HCT116 (cell line): ENCODE measurements at regions not wholly inside any gene's neighbourhood (a gene's known extent, or its start where the extent isn't known, plus 50 kb on each side); places are given as distances from the start of the nearest gene placed in this dataset.

Experiments used
- ATAC-seq: fragments of 200-7000 bp; cut with Tn5 transposase; 2 replicates; pipeline ENCODE4 v1.9.1; 2020; ENCODE audit warnings: mild to moderate bottlenecking, moderate library complexity
- BruUV-seq: library from RNA; stranded (reverse); fragments of 400-500 nt; replicated peaks from 2 replicates; lab custom pipeline; 2021; lab: Mats Ljungman, UMichigan
- CTCF ChIA-PET: fragments of 300-600 bp; sonication (Branson Sonifier 250); formaldehyde crosslinking; loops from one replicate; lab custom pipeline; 2021; ENCODE audit warnings: antibody characterized with exemption; lab: Charles Lee
- POLR2A ChIA-PET: fragments of 300-600, 350-600 bp; sonication (Branson Sonifier 250); formaldehyde crosslinking; loops from one replicate; lab custom pipeline; 2021; ENCODE audit warnings: antibody characterized with exemption; lab: Charles Lee
- RAD21 ChIA-PET, 2 experiments: fragments of 300-600 bp; sonication (Branson Sonifier 250); formaldehyde crosslinking; loops; one replicate each; lab custom pipeline; 2023; ENCODE audit warnings: low total read pairs in 2 of 2; ENCODE audit not compliant: uncharacterized antibody in 2 of 2, unreplicated experiment in 2 of 2, low non-redundant PET in 1 of 2; lab: Charles Lee
- DNase-seq: peaks from one replicate; pipeline ENCODE4 v3.0.0-alpha.2; 2010; ENCODE audit warnings: low read depth, low spot score
- H2AFZ ChIP-seq: fragments of 200-600 bp; shearing (Covaris generic), sonication (generic); 2 replicates; pipeline ENCODE4 v1.6.1; 2017; ENCODE audit warnings: low read depth, mixed run types, mixed read lengths, antibody characterized with exemption, low read length; ENCODE audit not compliant: poor library complexity, severe bottlenecking
- H3K27ac ChIP-seq: 2 replicates; pipeline ENCODE4 v1.5.1; 2012; ENCODE audit warnings: low read depth, low read length
- H3K27me3 ChIP-seq: fragments of 200-600 bp; sonication (generic); 2 replicates; pipeline ENCODE4 v1.6.1; 2016; ENCODE audit warnings: mixed run types, low read length, mixed read lengths; ENCODE audit not compliant: insufficient read depth
- H3K36me3 ChIP-seq, 2 experiments: fragments of 200-500 bp in 1 of 2; fragments of 200-600 bp in 1 of 2; sonication (Bioruptor generic) in 1 of 2; sonication (generic) in 1 of 2; 2 replicates each; pipeline versions ENCODE4 v1.5.1 to v1.6.1; 2014 to 2016; ENCODE audit warnings: low read length in 2 of 2, inconsistent platforms in 1 of 2, mixed read lengths in 1 of 2, mixed run types in 1 of 2; ENCODE audit not compliant: insufficient read depth in 2 of 2, control insufficient read depth in 1 of 2
- H3K4me1 ChIP-seq, 2 experiments: fragments of 200-600 bp in 1 of 2; sonication (generic) in 1 of 2; 2 replicates each; pipeline versions ENCODE4 v1.5.1 to v1.6.1; 2012 to 2017; ENCODE audit warnings: low read length in 2 of 2, inconsistent platforms in 1 of 2, mild to moderate bottlenecking in 1 of 2, mixed read lengths in 1 of 2, mixed run types in 1 of 2, moderate library complexity in 1 of 2; ENCODE audit not compliant: insufficient read depth in 2 of 2, control insufficient read depth in 1 of 2
- H3K4me2 ChIP-seq: fragments of 200-600 bp; sonication (generic); 2 replicates; pipeline ENCODE4 v1.6.1; 2017; ENCODE audit warnings: mixed run types, low read length, mixed read lengths
- H3K4me3 ChIP-seq, 2 experiments: fragments of 200-600 bp in 1 of 2; sonication (generic) in 1 of 2; replicated peaks in 1 of 2; 2 replicates each; pipeline ENCODE4 v1.5.1; 2011 to 2016; ENCODE audit warnings: low read length in 2 of 2, control low read depth in 1 of 2, low read depth in 1 of 2, mild to moderate bottlenecking in 1 of 2, mixed read lengths in 1 of 2, mixed run types in 1 of 2
- H3K79me2 ChIP-seq: fragments of 200-600 bp; sonication (generic); 2 replicates; pipeline ENCODE4 v1.6.1; 2017; ENCODE audit warnings: mild to moderate bottlenecking, mixed run types, low read length, moderate library complexity, mixed read lengths; ENCODE audit not compliant: insufficient read depth
- H3K9ac ChIP-seq: fragments of 200-600 bp; sonication (generic); 2 replicates; pipeline ENCODE4 v1.6.1; 2016; ENCODE audit warnings: low read length, mixed read lengths
- H3K9me2 ChIP-seq: fragments of 200-600 bp; sonication (generic), shearing (Covaris generic); 2 replicates; pipeline ENCODE4 v1.6.1; 2017; ENCODE audit warnings: mixed run types, mild to moderate bottlenecking, moderate library complexity; ENCODE audit not compliant: insufficient read depth
- H3K9me3 ChIP-seq, 2 experiments: fragments of 200-500 bp in 1 of 2; fragments of 200-600 bp in 1 of 2; sonication (Bioruptor generic) in 1 of 2; sonication (generic) in 1 of 2; 2 replicates each; pipeline ENCODE4 v1.6.1; 2014 to 2017; ENCODE audit warnings: low read length in 2 of 2, mixed read lengths in 2 of 2, inconsistent platforms in 1 of 2, low read depth in 1 of 2, mild to moderate bottlenecking in 1 of 2, mixed run types in 1 of 2, moderate library complexity in 1 of 2; ENCODE audit not compliant: control insufficient read depth in 1 of 2, insufficient read depth in 1 of 2
- H4K20me1 ChIP-seq: fragments of 200-600 bp; sonication (generic), shearing (Covaris generic); 2 replicates; pipeline ENCODE4 v1.6.1; 2017; ENCODE audit warnings: mixed run types, mild to moderate bottlenecking, moderate library complexity; ENCODE audit not compliant: insufficient read depth
- ATF3 ChIP-seq: IDR thresholded peaks from 2 replicates; pipeline ENCODE4 v1.6.1; 2012
- CBX3 ChIP-seq: IDR thresholded peaks from 2 replicates; pipeline ENCODE4 v1.6.1; 2012; ENCODE audit warnings: low read depth
- JUND ChIP-seq: IDR thresholded peaks from 2 replicates; pipeline ENCODE4 v1.6.1; 2012
- RAD21 ChIP-seq: IDR thresholded peaks from 2 replicates; pipeline ENCODE4 v1.6.1; 2012; ENCODE audit warnings: low read depth, mild to moderate bottlenecking
- REST ChIP-seq: IDR thresholded peaks from 2 replicates; pipeline ENCODE4 v1.6.1; 2012; ENCODE audit warnings: low read depth
- ZFX ChIP-seq: fragments of 450-650 bp; IDR thresholded peaks from 2 replicates; pipeline ENCODE4 v1.6.1; 2017
- intact Hi-C: fragments of 100-400 bp; cut with micrococcal nuclease; formaldehyde crosslinking; loops from 2 replicates; pipeline ENCODE4 v1.10.0; 2022
- TF ChIP-seq, protein P1 (sequence below), 3 experiments: fragments of 200-600 bp in 1 of 3; sonication (generic) in 1 of 3; IDR thresholded peaks in 2 of 3; conservative IDR thresholded peaks in 1 of 3; 2 replicates each; pipeline ENCODE4 v1.5.1; 2012 to 2017; ENCODE audit warnings: low read depth in 2 of 3, low read length in 2 of 3, antibody characterized with exemption in 1 of 3, borderline replicate concordance in 1 of 3, control low read depth in 1 of 3, mild to moderate bottlenecking in 1 of 3, mixed read lengths in 1 of 3, mixed run types in 1 of 3, moderate library complexity in 1 of 3; ENCODE audit not compliant: insufficient read depth in 1 of 3

GRCh38 chr2:217440000-217440399 lies 562.8 kb downstream of the TNS1 start:
- H4K20me1 ChIP-seq: no peaks in the 10 kb centered on the region; the same call in 1 of the 2 replicates
- ChIA-PET POLR2A (no interaction called here), RAD21 (no interaction called here), CTCF (no interaction called here)
- no peak overlapping the region for H2AFZ ChIP-seq
- no peak overlapping the region for H3K4me3 ChIP-seq
- H3K27me3 ChIP-seq: no peaks in the 10 kb centered on the region; the same call in 1 of the 2 replicates
- TF ChIP-seq REST (no peak), RAD21 (no peak), CBX3 (no peak), JUND (no peak), ATF3 (no peak), ZFX (no peak)
- TF ChIP-seq, protein P1, sequence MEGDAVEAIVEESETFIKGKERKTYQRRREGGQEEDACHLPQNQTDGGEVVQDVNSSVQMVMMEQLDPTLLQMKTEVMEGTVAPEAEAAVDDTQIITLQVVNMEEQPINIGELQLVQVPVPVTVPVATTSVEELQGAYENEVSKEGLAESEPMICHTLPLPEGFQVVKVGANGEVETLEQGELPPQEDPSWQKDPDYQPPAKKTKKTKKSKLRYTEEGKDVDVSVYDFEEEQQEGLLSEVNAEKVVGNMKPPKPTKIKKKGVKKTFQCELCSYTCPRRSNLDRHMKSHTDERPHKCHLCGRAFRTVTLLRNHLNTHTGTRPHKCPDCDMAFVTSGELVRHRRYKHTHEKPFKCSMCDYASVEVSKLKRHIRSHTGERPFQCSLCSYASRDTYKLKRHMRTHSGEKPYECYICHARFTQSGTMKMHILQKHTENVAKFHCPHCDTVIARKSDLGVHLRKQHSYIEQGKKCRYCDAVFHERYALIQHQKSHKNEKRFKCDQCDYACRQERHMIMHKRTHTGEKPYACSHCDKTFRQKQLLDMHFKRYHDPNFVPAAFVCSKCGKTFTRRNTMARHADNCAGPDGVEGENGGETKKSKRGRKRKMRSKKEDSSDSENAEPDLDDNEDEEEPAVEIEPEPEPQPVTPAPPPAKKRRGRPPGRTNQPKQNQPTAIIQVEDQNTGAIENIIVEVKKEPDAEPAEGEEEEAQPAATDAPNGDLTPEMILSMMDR (IDR thresholded peaks at IDR 0.05 in 2 of 3, conservative IDR thresholded peaks at IDR 0.05 in 1 of 3; ENCODE audit: borderline replicate concordance in 1 of 3, insufficient read depth in 1 of 3, low read depth in 2 of 3, low read length in 2 of 3): no peak
- no peak overlapping the region for H3K27ac ChIP-seq
- H3K9me3 ChIP-seq: no peaks in the 10 kb centered on the region
- intact Hi-C loops: no loop called here
- H3K4me2 ChIP-seq: no peak overlapping the region
- DNase-seq: no peak
- no peak overlapping the region for H3K9ac ChIP-seq
- no peaks in the 10 kb centered on the region for H3K4me1 ChIP-seq
- no peaks in the 10 kb centered on the region for H3K79me2 ChIP-seq
- H3K9me2 ChIP-seq: no peaks in the 10 kb centered on the region
- ATAC-seq: no peak
- no TSS peak for BruUV-seq
- no peaks in the 10 kb centered on the region for H3K36me3 ChIP-seq
